ENCODE measurements at regions not wholly inside any gene's neighbourhood (a gene's known extent, or its start where the extent isn't known, plus 50 kb on each side); places are given as distances from the start of the nearest gene placed in this dataset.
"Not testable (repeated sequence)": the region's sequence is repeated elsewhere in the genome, so short reads cannot be mapped to it uniquely, and the experiment has no call there.

DNA sequence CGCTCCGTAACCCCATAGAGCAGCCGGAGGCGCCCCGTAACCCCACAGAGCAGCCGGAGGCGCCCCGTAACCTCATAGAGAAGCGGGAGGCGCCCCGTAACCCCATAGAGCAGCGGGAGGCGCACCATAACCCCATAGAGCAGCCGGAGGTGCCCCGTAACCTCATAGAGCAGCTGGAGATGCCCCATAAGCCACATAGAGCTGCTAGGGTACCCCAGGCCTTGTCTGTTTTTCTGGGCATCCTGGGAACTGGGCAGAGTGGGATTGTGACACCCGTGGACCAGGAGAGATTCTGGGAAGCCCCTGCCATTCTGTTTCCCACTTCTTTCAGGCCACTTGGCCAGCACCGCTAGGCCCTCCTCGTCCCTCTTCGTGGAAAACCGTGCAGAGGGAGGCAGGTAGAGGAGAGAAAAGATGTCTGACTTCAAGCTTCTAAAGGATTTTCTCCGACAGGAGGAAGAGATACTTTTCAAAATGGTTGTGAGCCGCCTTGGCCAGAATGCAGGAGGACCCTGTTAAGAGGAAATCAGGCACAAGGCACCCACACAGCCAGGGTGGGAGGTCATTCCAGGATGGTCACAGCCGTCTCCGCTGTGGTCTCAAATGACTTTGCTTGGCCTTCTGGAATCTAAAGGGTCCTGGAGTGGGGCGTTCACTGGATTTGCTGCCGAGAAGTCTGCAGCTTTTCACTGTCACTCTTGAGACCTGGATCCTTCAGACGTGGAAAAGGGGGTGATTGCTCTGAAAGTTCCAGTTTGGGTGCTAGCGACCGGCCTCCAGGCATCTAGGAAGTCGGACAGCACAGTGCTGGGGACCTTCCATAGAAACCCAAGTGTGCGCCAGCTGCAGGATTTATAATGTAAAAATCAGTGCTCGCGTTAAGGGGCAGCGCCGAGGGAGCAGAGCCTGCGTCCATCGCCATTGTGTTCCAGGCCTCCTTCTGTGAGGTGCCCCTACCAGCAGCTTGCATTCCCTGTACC is 178.3 kb upstream of the ZNF469 start:
- TF ChIP-seq, protein P1, sequence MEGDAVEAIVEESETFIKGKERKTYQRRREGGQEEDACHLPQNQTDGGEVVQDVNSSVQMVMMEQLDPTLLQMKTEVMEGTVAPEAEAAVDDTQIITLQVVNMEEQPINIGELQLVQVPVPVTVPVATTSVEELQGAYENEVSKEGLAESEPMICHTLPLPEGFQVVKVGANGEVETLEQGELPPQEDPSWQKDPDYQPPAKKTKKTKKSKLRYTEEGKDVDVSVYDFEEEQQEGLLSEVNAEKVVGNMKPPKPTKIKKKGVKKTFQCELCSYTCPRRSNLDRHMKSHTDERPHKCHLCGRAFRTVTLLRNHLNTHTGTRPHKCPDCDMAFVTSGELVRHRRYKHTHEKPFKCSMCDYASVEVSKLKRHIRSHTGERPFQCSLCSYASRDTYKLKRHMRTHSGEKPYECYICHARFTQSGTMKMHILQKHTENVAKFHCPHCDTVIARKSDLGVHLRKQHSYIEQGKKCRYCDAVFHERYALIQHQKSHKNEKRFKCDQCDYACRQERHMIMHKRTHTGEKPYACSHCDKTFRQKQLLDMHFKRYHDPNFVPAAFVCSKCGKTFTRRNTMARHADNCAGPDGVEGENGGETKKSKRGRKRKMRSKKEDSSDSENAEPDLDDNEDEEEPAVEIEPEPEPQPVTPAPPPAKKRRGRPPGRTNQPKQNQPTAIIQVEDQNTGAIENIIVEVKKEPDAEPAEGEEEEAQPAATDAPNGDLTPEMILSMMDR (IDR thresholded peaks at IDR 0.05; ENCODE audit: low read depth, low read length), result not testable (repeated sequence)
- TF ChIP-seq EZH2phosphoT487 (IDR thresholded peaks at IDR 0.05; ENCODE audit: low read depth), result not testable (repeated sequence)
